IPS-20b (cell line): ENCODE measurements at regions not wholly inside any gene's neighbourhood (a gene's known extent, or its start where the extent isn't known, plus 50 kb on each side); places are given as distances from the start of the nearest gene placed in this dataset.

Experiments used
- H3K27ac ChIP-seq: one replicate; pipeline ENCODE4 v1.5.1; 2013; ENCODE audit warnings: low read length
- H3K27me3 ChIP-seq: 2 replicates; pipeline ENCODE4 v1.6.1; 2013; ENCODE audit warnings: mild to moderate bottlenecking, low read length, inconsistent platforms; ENCODE audit not compliant: insufficient read depth
- H3K36me3 ChIP-seq: 2 replicates; pipeline ENCODE4 v1.6.1; 2013; ENCODE audit warnings: low read depth, mild to moderate bottlenecking, inconsistent platforms, low read length, moderate library complexity; ENCODE audit not compliant: insufficient read depth
- H3K4me1 ChIP-seq: 2 replicates; pipeline ENCODE4 v1.6.1; 2013; ENCODE audit warnings: mild to moderate bottlenecking, control low read depth, inconsistent platforms, low read length, moderate library complexity; ENCODE audit not compliant: insufficient read depth
- H3K4me3 ChIP-seq: 2 replicates; pipeline ENCODE4 v1.5.1; 2013; ENCODE audit warnings: mild to moderate bottlenecking, low read length, inconsistent platforms
- H3K9ac ChIP-seq: 2 replicates; pipeline ENCODE4 v1.6.1; 2013; ENCODE audit warnings: low read depth, mild to moderate bottlenecking, inconsistent platforms, low read length, moderate library complexity
- H3K9me3 ChIP-seq: 2 replicates; pipeline ENCODE4 v1.6.1; 2013; ENCODE audit warnings: mild to moderate bottlenecking, low read depth, low read length, inconsistent platforms; ENCODE audit not compliant: insufficient read depth

- Histone ChIP-seq H3K9ac (no peak overlapping the region), H3K4me3 (no peak overlapping the region), H3K27ac (no peak overlapping the region), H3K4me1 (no peaks in the 10 kb centered on the region), H3K27me3 (no peaks in the 10 kb centered on the region), H3K36me3 (no peaks in the 10 kb centered on the region), H3K9me3 (no peaks in the 10 kb centered on the region)
Observed at GRCh38 chr9:95822583-95823431, 52.7 kb upstream of the ERCC6L2 start.

- H3K27ac ChIP-seq: no peak overlapping the region
- H3K4me1 ChIP-seq: no peaks in the 10 kb centered on the region
- H3K27me3 ChIP-seq: no peaks in the 10 kb centered on the region
- no peaks in the 10 kb centered on the region for H3K9me3 ChIP-seq
- H3K4me3 ChIP-seq: no peak overlapping the region
- no peaks in the 10 kb centered on the region for H3K36me3 ChIP-seq
- H3K9ac ChIP-seq: no peak overlapping the region
Observed at GRCh38 chr9:95822015-95822414, 53.5 kb upstream of the ERCC6L2 start.

GRCh38 chr9:95820074-95820473 is 55.4 kb upstream of the ERCC6L2 start:
- Histone ChIP-seq H3K4me3 (no peak overlapping the region), H3K4me1 (peaks cover 6% of the 10 kb centered on the region; the same call in 1 of the 2 replicates), H3K27ac (no peak overlapping the region), H3K9ac (no peak overlapping the region), H3K36me3 (no peaks in the 10 kb centered on the region), H3K27me3 (0 out of 2 replicates have a peak, but pooled peaks cover 4% of the 10 kb centered on the region), H3K9me3 (no peaks in the 10 kb centered on the region)

- Histone ChIP-seq H3K27me3 (0 out of 2 replicates have a peak, but pooled peaks cover 4% of the 10 kb centered on the region), H3K9ac (no peak overlapping the region), H3K27ac (no peak overlapping the region), H3K9me3 (no peaks in the 10 kb centered on the region), H3K36me3 (no peaks in the 10 kb centered on the region), H3K4me1 (peaks cover 6% of the 10 kb centered on the region; the same call in 1 of the 2 replicates), H3K4me3 (no peak overlapping the region)
Observed at GRCh38 chr9:95819636-95820035, 55.9 kb upstream of the ERCC6L2 start.

GRCh38 chr9:95817205-95817604 is 58.3 kb upstream of the ERCC6L2 start:
- H3K9me3 ChIP-seq: no peaks in the 10 kb centered on the region
- peaks cover 6% of the 10 kb centered on the region; the same call in 1 of the 2 replicates for H3K4me1 ChIP-seq

GRCh38 chr9:95816716-95817115 is 58.8 kb upstream of the ERCC6L2 start:
- Histone ChIP-seq H3K4me3 (no peak overlapping the region), H3K9ac (no peak overlapping the region), H3K9me3 (no peaks in the 10 kb centered on the region), H3K36me3 (no peaks in the 10 kb centered on the region), H3K4me1 (peaks cover 6% of the 10 kb centered on the region; the same call in 1 of the 2 replicates), H3K27ac (no peak overlapping the region), H3K27me3 (0 out of 2 replicates have a peak, but pooled peaks cover 4% of the 10 kb centered on the region)

More at GRCh38 chr9:95817205-95817604, 58.3 kb upstream of the ERCC6L2 start:
- H3K36me3 ChIP-seq: no peaks in the 10 kb centered on the region
- H3K27me3 ChIP-seq: 0 out of 2 replicates have a peak, but pooled peaks cover 4% of the 10 kb centered on the region
- H3K27ac ChIP-seq: no peak overlapping the region
- H3K9ac ChIP-seq: no peak overlapping the region
- H3K4me3 ChIP-seq: no peak overlapping the region

GRCh38 chr9:95815961-95816360 is 59.5 kb upstream of the ERCC6L2 start:
- Histone ChIP-seq H3K9me3 (no peaks in the 10 kb centered on the region), H3K27ac (no peak overlapping the region), H3K36me3 (no peaks in the 10 kb centered on the region), H3K9ac (no peak overlapping the region), H3K27me3 (0 out of 2 replicates have a peak, but pooled peaks cover 4% of the 10 kb centered on the region), H3K4me1 (peaks cover 6% of the 10 kb centered on the region; the same call in 1 of the 2 replicates), H3K4me3 (no peak overlapping the region)

GRCh38 chr9:95815133-95815532 is 60.4 kb upstream of the ERCC6L2 start:
- Histone ChIP-seq H3K9me3 (no peaks in the 10 kb centered on the region), H3K4me3 (no peak overlapping the region), H3K27me3 (0 out of 2 replicates have a peak, but pooled peaks cover 4% of the 10 kb centered on the region), H3K27ac (no peak overlapping the region), H3K36me3 (no peaks in the 10 kb centered on the region), H3K9ac (no peak overlapping the region), H3K4me1 (peaks cover 6% of the 10 kb centered on the region; the same call in 1 of the 2 replicates)

- Histone ChIP-seq H3K9ac (no peak overlapping the region), H3K27me3 (0 out of 2 replicates have a peak, but pooled peaks cover 4% of the 10 kb centered on the region), H3K27ac (no peak overlapping the region), H3K36me3 (no peaks in the 10 kb centered on the region), H3K4me3 (no peak overlapping the region), H3K4me1 (peaks cover 6% of the 10 kb centered on the region; the same call in 1 of the 2 replicates), H3K9me3 (no peaks in the 10 kb centered on the region)
Observed at GRCh38 chr9:95813923-95814322, 61.6 kb upstream of the ERCC6L2 start.

GRCh38 chr9:95810814-95811213 is 64.7 kb upstream of the ERCC6L2 start:
- H3K27ac ChIP-seq: no peak overlapping the region
- H3K27me3 ChIP-seq: 0 out of 2 replicates have a peak, but pooled peaks cover 4% of the 10 kb centered on the region
- H3K4me1 ChIP-seq: 0 out of 2 replicates have a peak, but pooled peaks cover 6% of the 10 kb centered on the region
- H3K9ac ChIP-seq: no peak overlapping the region
- no peaks in the 10 kb centered on the region for H3K9me3 ChIP-seq
- no peak overlapping the region for H3K4me3 ChIP-seq
- no peaks in the 10 kb centered on the region for H3K36me3 ChIP-seq

GRCh38 chr9:95810133-95810532 is 65.4 kb upstream of the ERCC6L2 start:
- Histone ChIP-seq H3K9me3 (no peaks in the 10 kb centered on the region), H3K9ac (no peak overlapping the region), H3K36me3 (no peaks in the 10 kb centered on the region), H3K4me1 (0 out of 2 replicates have a peak, but pooled peaks cover 3% of the 10 kb centered on the region), H3K27ac (no peak overlapping the region), H3K27me3 (no peaks in the 10 kb centered on the region), H3K4me3 (no peak overlapping the region)

- Histone ChIP-seq H3K36me3 (no peaks in the 10 kb centered on the region), H3K9me3 (no peaks in the 10 kb centered on the region), H3K4me1 (0 out of 2 replicates have a peak, but pooled peaks cover 3% of the 10 kb centered on the region), H3K9ac (no peak overlapping the region), H3K4me3 (no peak overlapping the region), H3K27me3 (no peaks in the 10 kb centered on the region), H3K27ac (no peak overlapping the region)
Observed at GRCh38 chr9:95809686-95810085, 65.8 kb upstream of the ERCC6L2 start.
